OCI-LY1 (cell line): ENCODE measurements at regions not wholly inside any gene's neighbourhood (a gene's known extent, or its start where the extent isn't known, plus 50 kb on each side); places are given as distances from the start of the nearest gene placed in this dataset.

Source experiments
- EZH2 ChIP-seq: fragments of 200-600 bp; sonication (generic), shearing (Covaris generic); IDR thresholded peaks from 2 replicates; pipeline ENCODE4 v1.8.0; 2017; ENCODE audit warnings: borderline replicate concordance, mixed run types, mild to moderate bottlenecking, antibody characterized with exemption, low read length, moderate library complexity, mixed read lengths
- TF ChIP-seq, protein P1 (sequence below): fragments of 200-600 bp; sonication (generic), shearing (Covaris generic); IDR thresholded peaks from 2 replicates; pipeline ENCODE4 v1.5.1; 2017; ENCODE audit warnings: mild to moderate bottlenecking, antibody characterized with exemption, low read length, moderate library complexity, mixed read lengths

DNA sequence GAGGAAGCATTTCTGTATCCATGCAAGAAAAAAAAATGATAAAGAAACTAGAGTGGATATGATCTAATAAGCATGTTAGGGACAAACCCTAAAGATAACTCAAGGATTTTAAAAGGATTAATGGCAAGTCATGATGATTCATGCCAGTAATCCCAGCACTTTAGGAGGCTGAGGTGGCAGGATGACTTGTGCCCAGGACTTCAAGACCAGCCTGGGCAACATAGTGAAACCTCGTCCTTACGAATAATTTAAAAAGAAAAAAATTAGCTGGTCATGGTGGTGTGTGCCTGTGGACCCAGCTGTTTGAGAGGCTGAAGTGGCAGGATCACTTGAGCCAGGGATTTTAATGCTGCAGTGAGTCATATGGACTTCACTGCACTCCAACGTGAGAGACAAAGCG lies 145.5 kb upstream of the BLID start:
- TF ChIP-seq, protein P1, sequence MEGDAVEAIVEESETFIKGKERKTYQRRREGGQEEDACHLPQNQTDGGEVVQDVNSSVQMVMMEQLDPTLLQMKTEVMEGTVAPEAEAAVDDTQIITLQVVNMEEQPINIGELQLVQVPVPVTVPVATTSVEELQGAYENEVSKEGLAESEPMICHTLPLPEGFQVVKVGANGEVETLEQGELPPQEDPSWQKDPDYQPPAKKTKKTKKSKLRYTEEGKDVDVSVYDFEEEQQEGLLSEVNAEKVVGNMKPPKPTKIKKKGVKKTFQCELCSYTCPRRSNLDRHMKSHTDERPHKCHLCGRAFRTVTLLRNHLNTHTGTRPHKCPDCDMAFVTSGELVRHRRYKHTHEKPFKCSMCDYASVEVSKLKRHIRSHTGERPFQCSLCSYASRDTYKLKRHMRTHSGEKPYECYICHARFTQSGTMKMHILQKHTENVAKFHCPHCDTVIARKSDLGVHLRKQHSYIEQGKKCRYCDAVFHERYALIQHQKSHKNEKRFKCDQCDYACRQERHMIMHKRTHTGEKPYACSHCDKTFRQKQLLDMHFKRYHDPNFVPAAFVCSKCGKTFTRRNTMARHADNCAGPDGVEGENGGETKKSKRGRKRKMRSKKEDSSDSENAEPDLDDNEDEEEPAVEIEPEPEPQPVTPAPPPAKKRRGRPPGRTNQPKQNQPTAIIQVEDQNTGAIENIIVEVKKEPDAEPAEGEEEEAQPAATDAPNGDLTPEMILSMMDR: no peak
- no peak for TF ChIP-seq EZH2
